ENCODE measurements at regions not wholly inside any gene's neighbourhood (a gene's known extent, or its start where the extent isn't known, plus 50 kb on each side); places are given as distances from the start of the nearest gene placed in this dataset.

GRCh38 chr15:25982736-25983135 lies 119.6 kb upstream of the ATP10A start:
- no peak for TF ChIP-seq CTCF (IDR thresholded peaks at IDR 0.05; ENCODE audit: low read depth, low read length)
- no peak for TF ChIP-seq MAX (IDR thresholded peaks at IDR 0.05; ENCODE audit: low read depth, low read length)
- no peak for TF ChIP-seq POLR2A (IDR thresholded peaks at IDR 0.05; ENCODE audit: extremely low read depth, insufficient read length)
- no peak for TF ChIP-seq MYC (IDR thresholded peaks at IDR 0.05; ENCODE audit: low read depth, low read length)
- H3K4me3 ChIP-seq (ENCODE audit: low read depth, low read length): no peak overlapping the region
- no peak for DNase-seq (ENCODE audit: low read depth)

GRCh38 chr15:25981114-25981513 lies 118.0 kb upstream of the ATP10A start:
- DNase-seq (ENCODE audit: low read depth): no peak
- H3K4me3 ChIP-seq (ENCODE audit: low read depth, low read length): no peak overlapping the region
- TF ChIP-seq MAX (IDR thresholded peaks at IDR 0.05; ENCODE audit: low read depth, low read length) (no peak), MYC (IDR thresholded peaks at IDR 0.05; ENCODE audit: low read depth, low read length) (no peak), CTCF (IDR thresholded peaks at IDR 0.05; ENCODE audit: low read depth, low read length) (no peak), POLR2A (IDR thresholded peaks at IDR 0.05; ENCODE audit: extremely low read depth, insufficient read length) (no peak)

- no peak for DNase-seq (ENCODE audit: low read depth)
- TF ChIP-seq MAX (IDR thresholded peaks at IDR 0.05; ENCODE audit: low read depth, low read length) (no peak), POLR2A (IDR thresholded peaks at IDR 0.05; ENCODE audit: extremely low read depth, insufficient read length) (no peak), MYC (IDR thresholded peaks at IDR 0.05; ENCODE audit: low read depth, low read length) (no peak), CTCF (IDR thresholded peaks at IDR 0.05; ENCODE audit: low read depth, low read length) (no peak)
Observed at GRCh38 chr15:25972141-25972675, 109.1 kb upstream of the ATP10A start.

GRCh38 chr15:25971053-25971452 lies 107.9 kb upstream of the ATP10A start:
- H3K4me3 ChIP-seq (ENCODE audit: low read depth, low read length): no peak overlapping the region
- DNase-seq (ENCODE audit: low read depth): no peak
- no peak for TF ChIP-seq CTCF (IDR thresholded peaks at IDR 0.05; ENCODE audit: low read depth, low read length)
- no peak for TF ChIP-seq POLR2A (IDR thresholded peaks at IDR 0.05; ENCODE audit: extremely low read depth, insufficient read length)
- TF ChIP-seq MAX (IDR thresholded peaks at IDR 0.05; ENCODE audit: low read depth, low read length): no peak
- TF ChIP-seq MYC (IDR thresholded peaks at IDR 0.05; ENCODE audit: low read depth, low read length): no peak

More at GRCh38 chr15:25972141-25972675, 109.1 kb upstream of the ATP10A start:
- no peak overlapping the region for H3K4me3 ChIP-seq (ENCODE audit: low read depth, low read length)

GRCh38 chr15:25969886-25970285 lies 106.8 kb upstream of the ATP10A start:
- no peak for TF ChIP-seq CTCF (IDR thresholded peaks at IDR 0.05; ENCODE audit: low read depth, low read length)
- TF ChIP-seq POLR2A (IDR thresholded peaks at IDR 0.05; ENCODE audit: extremely low read depth, insufficient read length): no peak
- TF ChIP-seq MYC (IDR thresholded peaks at IDR 0.05; ENCODE audit: low read depth, low read length): no peak
- no peak for TF ChIP-seq MAX (IDR thresholded peaks at IDR 0.05; ENCODE audit: low read depth, low read length)
- H3K4me3 ChIP-seq (ENCODE audit: low read depth, low read length): no peak overlapping the region
- DNase-seq (ENCODE audit: low read depth): no peak
